Mesenchymal stem cell (in vitro differentiated cells and primary cell): ENCODE measurements at regions not wholly inside any gene's neighbourhood (a gene's known extent, or its start where the extent isn't known, plus 50 kb on each side); places are given as distances from the start of the nearest gene placed in this dataset.

Experiments
- DNase-seq: peaks from one replicate; pipeline ENCODE4 v3.0.0-alpha.2; 2013
- H2AFZ ChIP-seq: one replicate; pipeline ENCODE4 v1.6.1; 2013; ENCODE audit warnings: low read depth, mild to moderate bottlenecking, control low read depth, inconsistent platforms, low read length, moderate library complexity
- H2AK5ac ChIP-seq: 2 replicates; pipeline ENCODE4 v1.6.1; 2013; ENCODE audit warnings: low read length, moderate library complexity, mild to moderate bottlenecking, inconsistent platforms; ENCODE audit not compliant: severe bottlenecking
- H2BK120ac ChIP-seq: one replicate; pipeline ENCODE4 v1.6.1; 2013; ENCODE audit warnings: low read depth, mild to moderate bottlenecking, inconsistent platforms, low read length, moderate library complexity
- H2BK12ac ChIP-seq, 2 experiments: one replicate each; pipeline ENCODE4 v1.6.1; 2013; ENCODE audit warnings: inconsistent platforms in 2 of 2, low read length in 2 of 2, mild to moderate bottlenecking in 2 of 2, moderate library complexity in 2 of 2, control low read depth in 1 of 2
- H2BK15ac ChIP-seq: one replicate; pipeline ENCODE4 v1.6.1; 2013; ENCODE audit warnings: mild to moderate bottlenecking, low read depth, inconsistent platforms; ENCODE audit not compliant: poor library complexity, severe bottlenecking
- H2BK5ac ChIP-seq: 2 replicates; pipeline ENCODE4 v1.6.1; 2013; ENCODE audit warnings: low read depth, mild to moderate bottlenecking, low read length, control low read depth, inconsistent platforms; ENCODE audit not compliant: poor library complexity, severe bottlenecking
- H3K14ac ChIP-seq, 2 experiments: one replicate each; pipeline ENCODE4 v1.6.1; 2013; ENCODE audit warnings: inconsistent platforms in 2 of 2, low read length in 2 of 2, control low read depth in 1 of 2, mild to moderate bottlenecking in 1 of 2, moderate library complexity in 1 of 2
- H3K18ac ChIP-seq, 2 experiments: one replicate each; pipeline ENCODE4 v1.6.1; 2013; ENCODE audit warnings: inconsistent platforms in 2 of 2, low read length in 2 of 2, control low read depth in 1 of 2, low read depth in 1 of 2, mild to moderate bottlenecking in 1 of 2
- H3K23ac ChIP-seq, 2 experiments: one replicate each; pipeline ENCODE4 v1.6.1; 2013; ENCODE audit warnings: inconsistent platforms in 2 of 2, low read length in 2 of 2, mild to moderate bottlenecking in 2 of 2, moderate library complexity in 2 of 2, control low read depth in 1 of 2
- H3K27ac ChIP-seq: 2 replicates; pipeline ENCODE4 v1.5.1; 2013; ENCODE audit warnings: mild to moderate bottlenecking, moderate library complexity, low read length, control low read depth, inconsistent platforms; ENCODE audit not compliant: poor library complexity, severe bottlenecking
- H3K27me3 ChIP-seq, 2 experiments: 2 replicates each; pipeline versions ENCODE4 v1.6.1 to v1.7.0; 2013; ENCODE audit warnings: low read length in 2 of 2, mild to moderate bottlenecking in 2 of 2, moderate library complexity in 2 of 2, control low read depth in 1 of 2, inconsistent platforms in 1 of 2; ENCODE audit not compliant: control insufficient read depth in 1 of 2, insufficient read depth in 1 of 2
- H3K36me3 ChIP-seq, 2 experiments: 2 replicates each; pipeline versions ENCODE4 v1.6.1 to v1.7.0; 2013; ENCODE audit warnings: low read length in 2 of 2, control low read depth in 1 of 2, inconsistent platforms in 1 of 2, low read depth in 1 of 2, mild to moderate bottlenecking in 1 of 2; ENCODE audit not compliant: insufficient read depth in 2 of 2, control insufficient read depth in 1 of 2
- H3K4ac ChIP-seq, 2 experiments: one replicate each; pipeline ENCODE4 v1.6.1; 2013; ENCODE audit warnings: inconsistent platforms in 2 of 2, low read length in 2 of 2, mild to moderate bottlenecking in 2 of 2, moderate library complexity in 2 of 2, control low read depth in 1 of 2, low read depth in 1 of 2
- H3K4me1 ChIP-seq: 2 replicates; pipeline ENCODE4 v1.6.1; 2013; ENCODE audit warnings: low read depth, low read length, control low read depth; ENCODE audit not compliant: control insufficient read depth, insufficient read depth
- H3K4me2 ChIP-seq: 2 replicates; pipeline ENCODE4 v1.6.1; 2013; ENCODE audit warnings: low read length, mild to moderate bottlenecking, inconsistent platforms; ENCODE audit not compliant: poor library complexity, severe bottlenecking
- H3K4me3 ChIP-seq, 2 experiments: 2 replicates each; pipeline versions ENCODE4 v1.5.1 to v1.7.0; 2013; ENCODE audit warnings: low read length in 2 of 2, mild to moderate bottlenecking in 2 of 2, control low read depth in 1 of 2, low read depth in 1 of 2; ENCODE audit not compliant: insufficient read depth in 1 of 2
- H3K79me1 ChIP-seq: replicated peaks from 2 replicates; pipeline ENCODE4 v1.6.1; 2013; ENCODE audit warnings: mild to moderate bottlenecking, control low read depth, low read length, inconsistent platforms; ENCODE audit not compliant: poor library complexity, severe bottlenecking
- H3K9ac ChIP-seq: 2 replicates; pipeline ENCODE4 v1.7.0; 2013; ENCODE audit warnings: mild to moderate bottlenecking, low read length, moderate library complexity
- H3K9me3 ChIP-seq: 2 replicates; pipeline ENCODE4 v1.7.0; 2013; ENCODE audit warnings: mild to moderate bottlenecking, low read length; ENCODE audit not compliant: control insufficient read depth
- H4K8ac ChIP-seq: one replicate; pipeline ENCODE4 v1.6.1; 2013; ENCODE audit warnings: inconsistent platforms, mild to moderate bottlenecking, low read length, moderate library complexity
- H4K91ac ChIP-seq: one replicate; pipeline ENCODE4 v1.6.1; 2013; ENCODE audit warnings: mild to moderate bottlenecking, low read length, inconsistent platforms
- WGBS: methylation state at CpG from one replicate; pipeline ENCODE4 v1.1.7; 2013; ENCODE audit warnings: mixed read lengths; 5-methylcytosine and 5-hydroxymethylcytosine counted together

GRCh38 chr2:10520154-10520553 lies 72.0 kb upstream of the ODC1 start:
- Histone ChIP-seq H4K8ac (no peak overlapping the region), H3K18ac (no peak overlapping the region), H4K91ac (no peak overlapping the region), H3K27me3 (peaks cover 0 to 5% of the 10 kb centered on the region in 2 experiments), H3K36me3 (no peaks in the 10 kb centered on the region), H3K79me1 (no peaks in the 10 kb centered on the region), H2AK5ac (no peak overlapping the region), H2AFZ (no peak overlapping the region), H3K27ac (no peak overlapping the region), H2BK5ac (no peak overlapping the region), H3K4ac (no peak overlapping the region), H3K4me1 (no peaks in the 10 kb centered on the region), H3K9me3 (peaks cover 27% of the 10 kb centered on the region), H3K23ac (no peak overlapping the region), H3K14ac (no peak overlapping the region), H3K4me2 (no peak overlapping the region), H3K4me3 (no peak overlapping the region), H2BK12ac (no peak overlapping the region), H2BK120ac (no peak overlapping the region), H2BK15ac (no peak overlapping the region), H3K9ac (no peak overlapping the region)
- 76% methylated on average over 9 of the region's 9 CpGs for WGBS
- no peak for DNase-seq

- H2BK120ac ChIP-seq, result no peak overlapping the region
- no peak overlapping the region for H3K14ac ChIP-seq
- H4K8ac ChIP-seq, result no peak overlapping the region
- H3K4me3 ChIP-seq, result no peak overlapping the region
- no peak overlapping the region for H3K27ac ChIP-seq
- H3K23ac ChIP-seq, result no peak overlapping the region
- no peak overlapping the region for H4K91ac ChIP-seq
- DNase-seq, result no peak
- no peak overlapping the region for H3K18ac ChIP-seq
- no peak overlapping the region for H3K4ac ChIP-seq
- no peaks in the 10 kb centered on the region for H3K36me3 ChIP-seq
- H3K9ac ChIP-seq, result no peak overlapping the region
- H3K4me1 ChIP-seq, result no peaks in the 10 kb centered on the region
- H2BK12ac ChIP-seq, result no peak overlapping the region
- H3K4me2 ChIP-seq, result no peak overlapping the region
- H2BK5ac ChIP-seq, result no peak overlapping the region
- no peaks in the 10 kb centered on the region for H3K79me1 ChIP-seq
- H2BK15ac ChIP-seq, result no peak overlapping the region
- H3K27me3 ChIP-seq, result peaks cover 0 to 5% of the 10 kb centered on the region in 2 experiments
- H3K9me3 ChIP-seq, result peaks cover 34% of the 10 kb centered on the region
- WGBS, result 91% methylated on average over 9 of the region's 9 CpGs
- H2AK5ac ChIP-seq, result no peak overlapping the region
- no peak overlapping the region for H2AFZ ChIP-seq
These were observed 71.2 kb upstream of the ODC1 start for GRCh38 chr2:10519394-10519740.

GRCh38 chr2:10518470-10519393 lies 70.6 kb upstream of the ODC1 start:
- H4K8ac ChIP-seq, result no peak overlapping the region
- no peak overlapping the region for H2BK12ac ChIP-seq
- no peak overlapping the region for H3K14ac ChIP-seq
- DNase-seq, result no peak
- no peak overlapping the region for H3K4ac ChIP-seq
- peaks cover 40% of the 10 kb centered on the region for H3K9me3 ChIP-seq
- H3K27ac ChIP-seq, result no peak overlapping the region
- H3K18ac ChIP-seq, result no peak overlapping the region
- H2AFZ ChIP-seq, result no peak overlapping the region
- H2BK120ac ChIP-seq, result no peak overlapping the region
- H3K4me3 ChIP-seq, result no peak overlapping the region
- no peaks in the 10 kb centered on the region for H3K36me3 ChIP-seq
- H3K23ac ChIP-seq, result no peak overlapping the region
- H2BK15ac ChIP-seq, result no peak overlapping the region
- H3K4me2 ChIP-seq, result no peak overlapping the region
- peak overlapping the region; percentile 35 for H4K91ac ChIP-seq
- H3K9ac ChIP-seq, result no peak overlapping the region
- H3K27me3 ChIP-seq, result peaks cover 0 to 5% of the 10 kb centered on the region in 2 experiments
- no peak overlapping the region for H2AK5ac ChIP-seq
- 94% methylated on average over 20 of the region's 20 CpGs for WGBS
- no peak overlapping the region for H2BK5ac ChIP-seq
- H3K79me1 ChIP-seq, result no peaks in the 10 kb centered on the region
- H3K4me1 ChIP-seq, result no peaks in the 10 kb centered on the region

GRCh38 chr2:10517351-10518043 lies 69.4 kb upstream of the ODC1 start:
- H2BK12ac ChIP-seq, result no peak overlapping the region
- H4K8ac ChIP-seq, result no peak overlapping the region
- no peak for DNase-seq
- H2AK5ac ChIP-seq, result no peak overlapping the region
- no peak overlapping the region for H4K91ac ChIP-seq
- no peaks in the 10 kb centered on the region for H3K79me1 ChIP-seq
- H2BK5ac ChIP-seq, result no peak overlapping the region
- no peak overlapping the region for H3K4me2 ChIP-seq
- H3K4me1 ChIP-seq, result no peaks in the 10 kb centered on the region
- no peak overlapping the region for H2AFZ ChIP-seq
- no peak overlapping the region for H3K18ac ChIP-seq
- H3K27me3 ChIP-seq, result no peaks in the 10 kb centered on the region
- 96% methylated on average over 7 of the region's 9 CpGs for WGBS
- H3K36me3 ChIP-seq, result no peaks in the 10 kb centered on the region
- no peak overlapping the region for H3K14ac ChIP-seq
- H3K4ac ChIP-seq, result no peak overlapping the region
- H3K27ac ChIP-seq, result no peak overlapping the region
- H3K4me3 ChIP-seq, result no peak overlapping the region
- no peak overlapping the region for H2BK120ac ChIP-seq
- peaks cover 47% of the 10 kb centered on the region for H3K9me3 ChIP-seq
- H3K9ac ChIP-seq, result no peak overlapping the region
- H2BK15ac ChIP-seq, result no peak overlapping the region
- no peak overlapping the region for H3K23ac ChIP-seq
